Effector CD8-positive, alpha-beta T cell (primary cell): ENCODE measurements at regions not wholly inside any gene's neighbourhood (a gene's known extent, or its start where the extent isn't known, plus 50 kb on each side); places are given as distances from the start of the nearest gene placed in this dataset.

ENCODE experiments used
- DNase-seq: peaks from one replicate; lab custom pipeline; 2025; lab: John Stamatoyannopoulos, UW

DNA sequence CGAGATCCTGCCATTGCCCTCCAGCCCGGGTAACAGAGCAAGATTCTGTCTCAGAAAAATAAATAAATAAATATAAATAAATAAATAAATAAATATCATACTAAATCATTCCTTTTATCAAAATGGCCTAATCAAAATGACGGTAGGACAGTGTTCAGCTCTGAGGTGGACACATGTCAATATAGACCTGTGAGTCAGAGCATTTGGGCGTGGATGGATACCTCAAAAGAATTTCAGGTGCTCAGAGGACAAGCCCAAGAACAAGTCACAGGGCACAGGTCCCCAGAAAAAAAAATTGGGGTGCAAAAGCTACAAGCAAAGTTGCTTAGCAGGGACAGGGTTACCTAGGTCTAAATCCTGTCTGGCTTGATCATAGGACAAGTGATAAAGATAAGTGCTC is 204.7 kb upstream of the HS3ST1 start:
- no peak for DNase-seq

GRCh38 chr4:11632483-11632882 is 203.8 kb upstream of the HS3ST1 start:
- DNase-seq = no peak

DNA sequence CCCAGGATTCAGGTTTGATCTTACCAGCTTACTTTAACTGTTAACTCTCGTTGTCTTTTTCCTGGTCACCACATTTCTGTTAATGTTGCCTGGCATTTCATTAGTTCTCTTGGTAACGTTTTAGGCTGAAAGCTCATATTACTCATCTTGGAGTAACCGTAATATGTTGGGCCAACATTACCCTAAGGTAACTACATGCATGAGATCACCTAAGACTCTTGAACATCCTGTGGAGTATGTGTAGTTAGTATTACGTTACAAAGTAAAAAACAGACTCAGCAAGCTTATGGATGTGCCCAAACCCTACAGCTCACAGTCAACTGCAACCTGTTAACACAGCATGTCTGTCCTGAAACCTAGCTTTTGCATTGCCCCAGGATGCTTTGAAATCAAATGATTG is 203.3 kb upstream of the HS3ST1 start:
- no peak for DNase-seq

- no peak for DNase-seq
Measured at GRCh38 chr4:11631416-11631815, 202.7 kb upstream of the HS3ST1 start.

DNA sequence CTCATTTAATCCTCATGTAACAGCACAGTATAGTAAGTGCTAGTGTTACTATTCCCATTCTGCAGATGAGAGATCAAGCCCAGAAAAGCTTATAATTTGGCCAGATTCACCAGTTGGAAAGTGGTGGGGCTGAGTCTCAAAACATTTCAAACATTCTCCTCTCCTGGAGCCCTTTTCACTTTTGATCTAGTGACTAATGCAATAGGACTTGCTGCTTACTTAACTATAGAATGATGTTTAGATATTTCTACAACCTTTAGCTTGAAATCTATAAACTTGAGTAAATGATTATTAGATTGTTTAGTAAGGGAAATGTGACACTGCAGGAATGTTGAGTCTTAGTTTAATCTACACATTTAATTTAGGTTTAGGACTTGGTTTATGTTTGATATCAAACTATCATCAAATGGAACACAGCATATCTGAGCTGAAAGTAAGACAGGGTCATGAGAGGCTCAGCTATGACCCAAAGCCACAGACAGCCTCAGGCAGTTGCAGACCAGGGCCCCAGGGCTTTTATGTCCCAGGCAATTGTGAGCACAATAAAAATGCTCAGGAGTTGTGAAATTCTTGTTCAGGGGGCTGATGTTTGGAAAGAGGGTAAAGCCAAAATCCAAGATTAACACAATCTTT is 199.5 kb upstream of the HS3ST1 start:
- no peak for DNase-seq

DNA sequence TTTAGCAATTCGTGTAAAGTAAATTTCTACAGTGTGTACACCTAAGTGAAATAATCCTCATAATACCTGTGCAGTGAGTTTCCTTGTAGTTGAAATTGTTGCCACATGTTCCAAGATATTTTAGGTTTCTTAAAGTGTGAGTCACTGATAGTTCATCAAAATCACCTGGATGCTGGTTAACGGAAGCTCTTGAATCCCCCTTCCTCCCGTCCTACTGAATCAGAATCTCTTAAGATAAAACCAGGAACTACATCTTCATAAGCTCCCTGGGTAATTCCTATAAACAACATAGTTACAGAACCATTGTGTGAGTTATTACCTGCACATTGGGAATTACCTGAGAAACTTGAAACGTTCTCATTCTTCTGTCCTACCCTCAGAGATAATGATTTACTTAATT is 197.4 kb upstream of the HS3ST1 start:
- no peak for DNase-seq

GRCh38 chr4:11625211-11625610 is 196.5 kb upstream of the HS3ST1 start:
- no peak for DNase-seq

- no peak for DNase-seq
Measured at GRCh38 chr4:11624370-11624769, 195.7 kb upstream of the HS3ST1 start.

DNA sequence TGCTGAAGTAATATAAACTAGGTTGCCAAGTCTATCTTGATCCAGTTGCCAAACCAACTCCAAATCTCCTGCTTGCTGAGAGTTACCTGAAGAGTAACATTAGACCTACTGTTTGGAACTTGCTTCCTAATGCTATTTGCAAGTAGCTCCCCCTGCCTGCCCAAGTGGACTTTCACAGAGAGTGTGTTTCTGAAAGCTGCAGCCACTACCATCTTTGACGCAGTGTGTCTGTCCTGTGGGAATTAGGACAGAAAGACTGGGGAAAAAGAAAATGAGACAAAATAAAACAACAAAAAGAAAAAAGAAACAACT is 195.0 kb upstream of the HS3ST1 start:
- no peak for DNase-seq

- DNase-seq = no peak
Measured at GRCh38 chr4:11622961-11623725, 194.4 kb upstream of the HS3ST1 start.

DNA sequence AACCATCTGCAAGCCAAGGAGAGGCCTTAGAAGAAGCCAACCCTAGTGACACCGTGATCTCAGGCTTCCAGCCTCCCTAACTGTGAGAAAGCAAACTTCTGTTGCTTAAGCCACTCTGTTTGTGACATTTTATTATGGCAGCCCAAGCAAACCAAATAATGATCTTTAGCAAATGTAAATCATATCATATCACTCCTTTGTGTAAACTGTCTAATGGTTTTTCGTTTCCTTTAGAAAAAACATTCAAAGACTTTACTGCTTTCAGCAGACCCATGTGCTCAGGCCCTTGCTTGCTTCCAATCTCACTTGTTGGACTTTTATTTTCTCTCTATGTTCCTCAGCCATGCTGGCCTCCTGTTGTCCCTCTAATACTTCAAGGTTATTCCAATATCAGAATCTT is 192.2 kb upstream of the HS3ST1 start:
- no peak for DNase-seq

- no peak for DNase-seq
Measured at GRCh38 chr4:11618666-11619282, 190.1 kb upstream of the HS3ST1 start.

DNA sequence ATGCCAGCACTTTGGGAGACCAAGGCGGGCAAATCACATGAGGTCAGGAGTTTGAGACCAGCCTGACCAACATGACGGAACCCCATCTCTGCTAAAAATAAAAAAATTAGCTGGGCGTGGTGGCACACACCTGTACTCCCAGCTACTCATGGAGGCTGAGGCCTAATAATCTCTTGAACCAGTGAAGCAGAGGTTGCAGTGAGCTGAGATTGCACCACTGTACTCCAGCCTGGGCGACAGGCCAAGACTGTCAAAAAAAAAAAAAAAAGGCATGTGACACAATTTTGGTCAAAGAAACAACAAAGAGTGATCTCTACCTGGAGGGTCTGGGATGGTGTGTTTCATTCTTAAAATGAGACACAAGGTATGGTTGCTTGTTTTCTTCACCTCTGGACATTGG is 188.2 kb upstream of the HS3ST1 start:
- no peak for DNase-seq

GRCh38 chr4:11615601-11616000 is 186.9 kb upstream of the HS3ST1 start:
- DNase-seq = no peak

- no peak for DNase-seq
Measured at GRCh38 chr4:11614426-11614825, 185.7 kb upstream of the HS3ST1 start.

DNA sequence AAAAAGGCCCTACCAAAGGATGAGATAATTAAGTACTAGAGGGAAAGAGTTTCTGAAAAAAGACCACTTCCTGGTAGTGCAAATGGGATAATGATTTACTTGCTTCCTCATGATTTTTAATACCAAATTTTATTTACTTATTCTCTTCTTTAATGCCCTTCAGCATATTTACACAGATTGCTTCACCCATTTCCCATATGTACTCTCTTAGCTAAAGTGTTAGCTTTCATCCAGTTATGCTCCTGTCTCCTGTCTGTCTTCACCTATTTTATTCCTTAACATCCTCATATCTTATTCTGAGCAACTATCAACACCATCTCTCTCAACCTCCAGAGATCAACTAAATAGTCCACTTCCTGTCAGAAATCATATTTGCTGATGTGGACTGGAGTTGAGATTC is 183.2 kb upstream of the HS3ST1 start:
- no peak for DNase-seq

- no peak for DNase-seq
Measured at GRCh38 chr4:11609751-11610150, 181.1 kb upstream of the HS3ST1 start.

DNA sequence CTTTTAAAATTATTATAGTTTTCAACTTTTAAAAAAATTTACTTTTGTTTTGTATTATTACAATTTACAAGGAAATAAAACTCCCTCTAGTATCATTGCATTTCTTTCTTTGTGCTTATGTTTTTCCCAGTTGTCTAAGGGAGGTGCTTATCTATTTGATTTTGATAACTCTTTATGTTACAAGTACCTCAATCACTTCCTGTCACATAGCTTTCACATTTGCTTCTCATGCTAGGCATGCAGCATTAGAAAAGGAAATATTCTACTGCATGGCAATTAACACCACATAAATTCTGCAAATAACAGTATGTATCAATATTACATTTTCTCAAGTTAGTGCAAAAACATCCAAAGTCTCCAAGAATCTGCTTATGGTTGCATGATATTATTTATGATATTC is 180.3 kb upstream of the HS3ST1 start:
- no peak for DNase-seq

DNA sequence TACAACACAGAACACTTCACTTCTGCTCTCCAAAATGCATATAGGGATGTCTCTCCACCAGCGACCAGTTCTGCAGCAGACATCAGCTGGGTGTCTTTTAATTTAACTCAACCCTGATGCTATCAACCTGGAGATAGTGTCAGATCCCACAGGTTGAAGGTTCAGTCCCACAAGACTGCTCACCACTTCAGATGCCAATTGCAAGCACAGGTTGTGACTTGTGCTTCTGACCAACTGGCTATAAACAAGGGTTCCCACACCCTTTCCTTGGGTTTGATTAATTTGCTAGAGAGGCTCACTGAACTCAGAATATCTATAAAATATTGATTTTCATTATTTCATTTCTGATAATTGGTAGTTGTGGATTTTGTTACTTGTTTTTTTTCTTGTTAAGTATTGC is 177.4 kb upstream of the HS3ST1 start:
- no peak for DNase-seq

- no peak for DNase-seq
Measured at GRCh38 chr4:11605597-11605996, 176.9 kb upstream of the HS3ST1 start.

DNA sequence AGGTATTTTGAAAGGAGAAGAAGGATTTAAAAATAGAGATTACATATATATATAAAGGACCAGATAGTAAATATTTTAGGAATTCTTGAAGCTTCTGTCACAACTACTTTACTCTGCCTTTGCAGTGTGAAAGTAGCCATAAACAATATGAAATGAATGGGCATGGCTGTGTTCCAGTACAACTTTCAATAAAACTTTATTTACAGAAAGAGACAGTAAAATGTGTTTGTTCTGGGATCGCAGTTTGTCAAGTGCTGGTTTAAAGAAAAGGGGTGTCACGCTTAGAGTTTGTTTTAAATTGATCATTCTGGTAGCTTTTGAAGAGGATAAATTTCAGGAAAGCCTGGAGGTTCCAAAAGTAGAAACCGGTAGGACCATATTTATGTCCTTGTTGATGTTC is 176.1 kb upstream of the HS3ST1 start:
- no peak for DNase-seq

DNA sequence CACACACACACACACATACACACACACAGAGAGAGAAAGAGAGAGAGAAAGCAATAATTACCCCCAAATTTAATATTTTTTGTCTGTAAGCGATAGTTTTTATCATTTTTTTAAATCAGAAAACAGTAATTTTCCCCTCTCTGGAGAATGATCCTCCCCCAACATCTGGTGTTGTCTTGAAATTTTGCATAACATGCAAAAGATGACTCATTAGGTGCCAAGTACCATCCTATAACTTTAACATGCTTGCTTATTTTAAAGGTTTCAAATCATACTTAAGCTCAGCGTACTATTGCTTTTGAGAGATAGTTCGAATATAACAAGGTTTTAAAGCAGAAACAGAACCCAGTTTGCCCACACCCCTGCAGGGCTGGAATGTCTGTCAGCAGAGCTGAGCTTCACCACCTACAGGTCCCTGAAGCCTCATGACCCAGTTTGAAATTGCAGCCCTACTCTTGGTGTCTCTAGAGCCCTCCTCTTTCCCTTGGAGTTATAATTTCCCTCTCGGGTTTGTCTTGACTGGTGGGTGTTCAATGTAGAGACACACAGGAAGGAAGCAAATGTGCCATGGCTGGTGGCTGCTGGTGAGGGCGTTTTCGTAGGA is 175.0 kb upstream of the HS3ST1 start:
- no peak for DNase-seq
